Thyroid gland (tissue), 4 donors: ENCODE measurements at regions not wholly inside any gene's neighbourhood (a gene's known extent, or its start where the extent isn't known, plus 50 kb on each side); places are given as distances from the start of the nearest gene placed in this dataset.

Experiments
- CTCF ChIP-seq, 6 experiments: fragments of 200-600 bp in 3 of 6; fragments of 450-650 bp in 3 of 6; sonication (generic) in 3 of 6; IDR thresholded peaks; one replicate each; pipeline ENCODE4 v1.5.1; 2016 to 2019; ENCODE audit warnings: antibody characterized with exemption in 6 of 6, mild to moderate bottlenecking in 2 of 6, inconsistent platforms in 1 of 6, moderate library complexity in 1 of 6
- POLR2A ChIP-seq, 2 donors: fragments of 450-650 bp; IDR thresholded peaks; one replicate each; pipeline ENCODE4 v1.6.1; 2017; ENCODE audit warnings: antibody characterized with exemption in 2 of 2, mild to moderate bottlenecking in 2 of 2, moderate library complexity in 1 of 2

- TF ChIP-seq CTCF (IDR thresholded peaks at IDR 0.05) (no peak), POLR2A (IDR thresholded peaks at IDR 0.05) (no peak)
Measured at GRCh38 chr16:81149614-81150013, 53.4 kb upstream of the GCSH start.
